K562 (cell line): ENCODE measurements at regions not wholly inside any gene's neighbourhood (a gene's known extent, or its start where the extent isn't known, plus 50 kb on each side); places are given as distances from the start of the nearest gene placed in this dataset.

ENCODE experiments used
- ATAC-seq: fragments of 200-7000 bp; cut with Tn5 transposase; 3 replicates; pipeline ENCODE4 v1.9.1; 2020; ENCODE audit warnings: moderate library complexity
- BruUV-seq: library from RNA; stranded (reverse); fragments of 400-500 nt; replicated peaks from 2 replicates; lab custom pipeline; 2021; lab: Mats Ljungman, UMichigan
- CTCF ChIA-PET: fragments of 300-600 bp; formaldehyde crosslinking; extraction: SDS; loops from one replicate; lab custom pipeline; 2021; ENCODE audit warnings: low intra/inter-chr PET ratio; lab: Yijun Ruan, JAX
- POLR2A ChIA-PET: fragments of 300-600, 350-650 bp; sonication (Branson Sonifier 250); formaldehyde crosslinking; extraction: SDS; loops from one replicate; lab custom pipeline; 2021; ENCODE audit warnings: antibody characterized with exemption, inconsistent platforms; lab: Yijun Ruan, JAX
- DNase-seq, 4 experiments: peaks; one replicate each; pipeline versions ENCODE4 v3.0.0 to v3.0.0-alpha.2; 2011 to 2018; ENCODE audit warnings: low spot score in 3 of 4, mixed read lengths in 3 of 4; ENCODE audit errors: extremely low read depth in 1 of 4
- FAIRE-seq: peaks from 2 replicates; lab custom pipeline; 2011; peaks lifted over from hg19 to GRCh38; lab: Jason Lieb, UNC
- H2AFZ ChIP-seq: 2 replicates; pipeline ENCODE4 v1.6.0; 2011; ENCODE audit warnings: low read depth, low read length, control low read depth, inconsistent platforms
- H3K27ac ChIP-seq: fragments of 200-600 bp; 3 replicates; pipeline ENCODE4 v1.8.0; 2011; ENCODE audit warnings: low read depth, mild to moderate bottlenecking, control low read depth, inconsistent platforms, low read length, moderate library complexity, mixed read lengths; ENCODE audit errors: extremely low read depth
- H3K27me3 ChIP-seq, 2 experiments: fragments of 300-600 bp in 1 of 2; 2 replicates in 1 of 2; 3 replicates in 1 of 2; pipeline versions ENCODE4 v1.6.0 to v1.8.0; 2011; ENCODE audit warnings: inconsistent platforms in 2 of 2, low read length in 2 of 2, mild to moderate bottlenecking in 1 of 2, mixed read lengths in 1 of 2, moderate library complexity in 1 of 2; ENCODE audit not compliant: control insufficient read depth in 2 of 2, insufficient read depth in 2 of 2
- H3K36me3 ChIP-seq: fragments of 300-600 bp; 3 replicates; pipeline ENCODE4 v1.8.0; 2011; ENCODE audit warnings: mild to moderate bottlenecking, low read length, inconsistent platforms; ENCODE audit not compliant: control insufficient read depth, insufficient read depth
- H3K4me1 ChIP-seq, 2 experiments: fragments of 200-600 bp in 1 of 2; replicated peaks in 1 of 2; 2 replicates in 1 of 2; 3 replicates in 1 of 2; pipeline versions ENCODE4 v1.5.1 to v1.8.0; 2011; ENCODE audit warnings: inconsistent platforms in 2 of 2, low read length in 2 of 2, mild to moderate bottlenecking in 1 of 2, mixed read lengths in 1 of 2, moderate library complexity in 1 of 2; ENCODE audit not compliant: control insufficient read depth in 2 of 2, insufficient read depth in 2 of 2
- H3K4me2 ChIP-seq: 2 replicates; pipeline ENCODE4 v1.6.1; 2011; ENCODE audit warnings: low read length, control low read depth, inconsistent platforms, mixed read lengths; ENCODE audit not compliant: insufficient read depth
- H3K4me3 ChIP-seq: fragments of 200-600 bp; sonication (generic), shearing (Covaris generic); 2 replicates; pipeline ENCODE4 v1.5.1; 2016; ENCODE audit warnings: control low read depth, inconsistent platforms
- H3K79me2 ChIP-seq: fragments of 200-600 bp; 3 replicates; pipeline ENCODE4 v1.8.0; 2011; ENCODE audit warnings: low read length, inconsistent platforms; ENCODE audit not compliant: control insufficient read depth, insufficient read depth
- H3K9ac ChIP-seq, 2 experiments: 2 replicates each; pipeline versions ENCODE4 v1.6.0 to v1.6.1; 2011; ENCODE audit warnings: low read depth in 2 of 2, low read length in 2 of 2, control low read depth in 1 of 2, inconsistent platforms in 1 of 2, mild to moderate bottlenecking in 1 of 2, mixed read lengths in 1 of 2; ENCODE audit not compliant: insufficient read depth in 1 of 2
- H3K9me1 ChIP-seq: one replicate; pipeline ENCODE4 v1.6.0; 2011; ENCODE audit warnings: inconsistent platforms, mild to moderate bottlenecking, low read length, moderate library complexity; ENCODE audit not compliant: control insufficient read depth, insufficient read depth
- H3K9me3 ChIP-seq: replicated peaks from 2 replicates; pipeline ENCODE4 v1.5.1; 2011; ENCODE audit warnings: low read depth, low read length, inconsistent platforms; ENCODE audit not compliant: control insufficient read depth, insufficient read depth
- H4K20me1 ChIP-seq: replicated peaks from 2 replicates; pipeline ENCODE4 v1.6.1; 2011; ENCODE audit warnings: low read length, inconsistent platforms, mixed read lengths; ENCODE audit not compliant: control insufficient read depth, insufficient read depth
- ZNF133 ChIP-seq: fragments of 250-450 bp; sonication (Bioruptor Pico); IDR thresholded peaks from 2 replicates; pipeline ENCODE4 v1.4.0; 2020; ENCODE audit warnings: mild to moderate bottlenecking
- WGBS: fragments of 100-300 bp; shearing (Covaris generic); methylation state at CpG from one replicate; pipeline ENCODE4 v1.1.6; 2016; ENCODE audit warnings: low coverage, mixed read lengths; ENCODE audit not compliant: insufficient coverage; ENCODE audit errors: missing lambda C conversion rate; 5-methylcytosine and 5-hydroxymethylcytosine counted together
- in situ Hi-C: fragments of 300-500 bp; cut with MboI; formaldehyde crosslinking; loops from 4 replicates; pipeline ENCODE4 v1.15.0; 2018; ENCODE audit warnings: inconsistent platforms, mixed read lengths
- intact Hi-C: fragments of 100-400 bp; cut with micrococcal nuclease; formaldehyde crosslinking; loops from 2 replicates; pipeline ENCODE4 v1.14.2; 2022
- TF ChIP-seq, protein P1 (sequence below): fragments of 250-450 bp; sonication (Bioruptor Pico); IDR thresholded peaks from 2 replicates; pipeline ENCODE4 v1.4.0; 2020
- TF ChIP-seq, protein P2 (sequence below): fragments of 250-450 bp; sonication (Bioruptor Pico); IDR thresholded peaks from 2 replicates; pipeline ENCODE4 v1.5.0; 2021
- TF ChIP-seq, protein P3 (sequence below): fragments of 200-800 bp; sonication (Bioruptor generic); IDR thresholded peaks from 2 replicates; pipeline ENCODE4 v1.6.1; 2017; ENCODE audit warnings: missing genetic modification characterization, missing compliant biosample characterization
- TF ChIP-seq, protein P4 (sequence below): IDR thresholded peaks from 2 replicates; pipeline ENCODE4 v1.6.1; 2012; ENCODE audit warnings: low read depth, low read length, improper control_type of control experiment, borderline replicate concordance
- TF ChIP-seq, protein P5 (sequence below): fragments of 250-450 bp; sonication (Bioruptor Pico); IDR thresholded peaks from 2 replicates; pipeline ENCODE4 v1.4.0; 2020; ENCODE audit warnings: mild to moderate bottlenecking, moderate library complexity, borderline replicate concordance

DNA sequence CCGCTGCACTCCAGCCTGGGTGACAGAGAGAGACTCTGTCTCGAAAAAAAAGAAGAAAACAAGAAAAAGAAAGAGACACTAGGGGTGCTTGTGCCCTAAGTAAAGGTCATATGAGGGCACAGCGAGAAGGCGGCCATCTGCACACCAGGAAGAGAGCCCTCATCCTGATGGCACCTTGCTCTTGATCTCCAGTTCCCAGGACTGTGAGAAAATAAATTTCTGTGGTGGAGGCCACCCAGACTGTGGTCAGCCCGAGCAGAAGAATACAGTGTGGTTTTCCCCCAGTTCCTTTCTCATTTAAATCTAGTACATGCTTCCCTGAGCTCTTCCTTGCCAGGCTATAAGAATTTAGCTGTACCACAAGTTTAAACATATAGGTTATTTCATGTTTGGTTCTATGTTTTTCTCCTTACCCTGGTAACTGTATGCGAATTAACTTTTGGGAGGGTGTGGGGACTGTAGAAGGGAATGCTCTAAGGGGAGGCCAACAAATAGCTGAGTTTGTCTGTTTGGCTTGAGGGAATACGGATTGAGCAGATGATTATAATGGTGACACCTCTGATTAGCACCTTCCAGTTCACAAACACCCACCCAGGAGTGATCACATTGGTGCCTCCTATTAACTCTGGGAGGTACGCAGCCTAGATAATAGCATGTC, 119.6 kb upstream of the ERRFI1 start:
- Histone ChIP-seq H3K4me3 (no peak overlapping the region), H2AFZ (no peak overlapping the region), H3K36me3 (no peaks in the 10 kb centered on the region), H3K9me3 (no peaks in the 10 kb centered on the region), H3K9me1 (no peaks in the 10 kb centered on the region), H3K27me3 (peaks cover 47 to 61% of the 10 kb centered on the region in 2 experiments), H3K9ac (no peak overlapping the region), H3K27ac (no peak overlapping the region), H3K4me1 (no peaks in the 10 kb centered on the region), H3K79me2 (no peaks in the 10 kb centered on the region), H4K20me1 (no peaks in the 10 kb centered on the region), H3K4me2 (no peak overlapping the region)
- TF ChIP-seq ZNF133 (CRISPR knock-in tag) = no peak
- TF ChIP-seq, protein P1, sequence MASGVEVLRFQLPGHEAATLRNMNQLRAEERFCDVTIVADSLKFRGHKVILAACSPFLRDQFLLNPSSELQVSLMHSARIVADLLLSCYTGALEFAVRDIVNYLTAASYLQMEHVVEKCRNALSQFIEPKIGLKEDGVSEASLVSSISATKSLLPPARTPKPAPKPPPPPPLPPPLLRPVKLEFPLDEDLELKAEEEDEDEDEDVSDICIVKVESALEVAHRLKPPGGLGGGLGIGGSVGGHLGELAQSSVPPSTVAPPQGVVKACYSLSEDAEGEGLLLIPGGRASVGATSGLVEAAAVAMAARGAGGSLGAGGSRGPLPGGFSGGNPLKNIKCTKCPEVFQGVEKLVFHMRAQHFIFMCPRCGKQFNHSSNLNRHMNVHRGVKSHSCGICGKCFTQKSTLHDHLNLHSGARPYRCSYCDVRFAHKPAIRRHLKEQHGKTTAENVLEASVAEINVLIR = no peak
- TF ChIP-seq, protein P2, sequence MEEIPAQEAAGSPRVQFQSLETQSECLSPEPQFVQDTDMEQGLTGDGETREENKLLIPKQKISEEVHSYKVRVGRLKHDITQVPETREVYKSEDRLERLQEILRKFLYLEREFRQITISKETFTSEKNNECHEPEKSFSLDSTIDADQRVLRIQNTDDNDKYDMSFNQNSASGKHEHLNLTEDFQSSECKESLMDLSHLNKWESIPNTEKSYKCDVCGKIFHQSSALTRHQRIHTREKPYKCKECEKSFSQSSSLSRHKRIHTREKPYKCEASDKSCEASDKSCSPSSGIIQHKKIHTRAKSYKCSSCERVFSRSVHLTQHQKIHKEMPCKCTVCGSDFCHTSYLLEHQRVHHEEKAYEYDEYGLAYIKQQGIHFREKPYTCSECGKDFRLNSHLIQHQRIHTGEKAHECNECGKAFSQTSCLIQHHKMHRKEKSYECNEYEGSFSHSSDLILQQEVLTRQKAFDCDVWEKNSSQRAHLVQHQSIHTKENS (CRISPR knock-in tag) = no peak
- TF ChIP-seq, protein P3, sequence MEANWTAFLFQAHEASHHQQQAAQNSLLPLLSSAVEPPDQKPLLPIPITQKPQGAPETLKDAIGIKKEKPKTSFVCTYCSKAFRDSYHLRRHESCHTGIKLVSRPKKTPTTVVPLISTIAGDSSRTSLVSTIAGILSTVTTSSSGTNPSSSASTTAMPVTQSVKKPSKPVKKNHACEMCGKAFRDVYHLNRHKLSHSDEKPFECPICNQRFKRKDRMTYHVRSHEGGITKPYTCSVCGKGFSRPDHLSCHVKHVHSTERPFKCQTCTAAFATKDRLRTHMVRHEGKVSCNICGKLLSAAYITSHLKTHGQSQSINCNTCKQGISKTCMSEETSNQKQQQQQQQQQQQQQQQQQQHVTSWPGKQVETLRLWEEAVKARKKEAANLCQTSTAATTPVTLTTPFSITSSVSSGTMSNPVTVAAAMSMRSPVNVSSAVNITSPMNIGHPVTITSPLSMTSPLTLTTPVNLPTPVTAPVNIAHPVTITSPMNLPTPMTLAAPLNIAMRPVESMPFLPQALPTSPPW (CRISPR knock-in tag) = no peak
- TF ChIP-seq, protein P4, sequence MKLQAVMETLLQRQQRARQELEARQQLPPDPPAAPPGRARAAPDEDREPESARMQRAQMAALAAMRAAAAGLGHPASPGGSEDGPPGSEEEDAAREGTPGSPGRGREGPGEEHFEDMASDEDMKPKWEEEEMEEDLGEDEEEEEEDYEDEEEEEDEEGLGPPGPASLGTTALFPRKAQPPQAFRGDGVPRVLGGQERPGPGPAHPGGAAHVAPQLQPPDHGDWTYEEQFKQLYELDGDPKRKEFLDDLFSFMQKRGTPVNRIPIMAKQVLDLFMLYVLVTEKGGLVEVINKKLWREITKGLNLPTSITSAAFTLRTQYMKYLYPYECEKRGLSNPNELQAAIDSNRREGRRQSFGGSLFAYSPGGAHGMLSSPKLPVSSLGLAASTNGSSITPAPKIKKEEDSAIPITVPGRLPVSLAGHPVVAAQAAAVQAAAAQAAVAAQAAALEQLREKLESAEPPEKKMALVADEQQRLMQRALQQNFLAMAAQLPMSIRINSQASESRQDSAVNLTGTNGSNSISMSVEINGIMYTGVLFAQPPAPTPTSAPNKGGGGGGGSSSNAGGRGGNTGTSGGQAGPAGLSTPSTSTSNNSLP = no peak
- TF ChIP-seq, protein P5, sequence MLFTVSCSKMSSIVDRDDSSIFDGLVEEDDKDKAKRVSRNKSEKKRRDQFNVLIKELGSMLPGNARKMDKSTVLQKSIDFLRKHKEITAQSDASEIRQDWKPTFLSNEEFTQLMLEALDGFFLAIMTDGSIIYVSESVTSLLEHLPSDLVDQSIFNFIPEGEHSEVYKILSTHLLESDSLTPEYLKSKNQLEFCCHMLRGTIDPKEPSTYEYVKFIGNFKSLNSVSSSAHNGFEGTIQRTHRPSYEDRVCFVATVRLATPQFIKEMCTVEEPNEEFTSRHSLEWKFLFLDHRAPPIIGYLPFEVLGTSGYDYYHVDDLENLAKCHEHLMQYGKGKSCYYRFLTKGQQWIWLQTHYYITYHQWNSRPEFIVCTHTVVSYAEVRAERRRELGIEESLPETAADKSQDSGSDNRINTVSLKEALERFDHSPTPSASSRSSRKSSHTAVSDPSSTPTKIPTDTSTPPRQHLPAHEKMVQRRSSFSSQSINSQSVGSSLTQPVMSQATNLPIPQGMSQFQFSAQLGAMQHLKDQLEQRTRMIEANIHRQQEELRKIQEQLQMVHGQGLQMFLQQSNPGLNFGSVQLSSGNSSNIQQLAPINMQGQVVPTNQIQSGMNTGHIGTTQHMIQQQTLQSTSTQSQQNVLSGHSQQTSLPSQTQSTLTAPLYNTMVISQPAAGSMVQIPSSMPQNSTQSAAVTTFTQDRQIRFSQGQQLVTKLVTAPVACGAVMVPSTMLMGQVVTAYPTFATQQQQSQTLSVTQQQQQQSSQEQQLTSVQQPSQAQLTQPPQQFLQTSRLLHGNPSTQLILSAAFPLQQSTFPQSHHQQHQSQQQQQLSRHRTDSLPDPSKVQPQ (CRISPR knock-in tag) = no peak
- CTCF ChIA-PET = no interaction called here
- in situ Hi-C loops = no loop called here
- under 1% methylated on average over 8 of the region's 8 CpGs for WGBS
- no peak for FAIRE-seq
- DNase-seq = no peak
- intact Hi-C loops = loop anchor here (10.0 kb wide), 2 partner anchors 101 to 169 kb away; partner anchors contain the start of gene SLC45A1
- POLR2A ChIA-PET = interaction anchor here (0.6 to 1.6 kb wide), 5 partner anchors 9 to 160 kb away, joined by 3 to 4 read pairs (median 3); no protein-coding TSS in a partner anchor
- BruUV-seq = no TSS peak
- no peak for ATAC-seq
